Panc1 (cell line): ENCODE measurements at regions not wholly inside any gene's neighbourhood (a gene's known extent, or its start where the extent isn't known, plus 50 kb on each side); places are given as distances from the start of the nearest gene placed in this dataset.

Source experiments
- CTCF ChIP-seq: fragments of 450-650 bp; IDR thresholded peaks from 2 replicates; pipeline ENCODE4 v1.5.1; 2017; ENCODE audit warnings: mild to moderate bottlenecking
- REST ChIP-seq, 2 experiments: IDR thresholded peaks; 2 replicates each; pipeline ENCODE4 v1.6.1; 2011 to 2012; ENCODE audit warnings: low read depth in 2 of 2, control low read depth in 1 of 2, low read length in 1 of 2, mild to moderate bottlenecking in 1 of 2, moderate library complexity in 1 of 2; ENCODE audit not compliant: insufficient read depth in 1 of 2
- SIN3A ChIP-seq: IDR thresholded peaks from 2 replicates; pipeline ENCODE4 v1.6.1; 2012; ENCODE audit warnings: low read depth, mild to moderate bottlenecking, low read length, moderate library complexity, borderline replicate concordance; ENCODE audit not compliant: insufficient read depth

- TF ChIP-seq CTCF, result no peak
- TF ChIP-seq SIN3A, result no peak
- no peak for TF ChIP-seq REST (IDR thresholded peaks at IDR 0.05; ENCODE audit: insufficient read depth in 1 of 2, low read depth in 2 of 2, low read length in 1 of 2)
Observed at GRCh38 chr2:155913356-155913755, 419.2 kb downstream of the NR4A2 start.
